HG02938 (cell line): ENCODE measurements at regions not wholly inside any gene's neighbourhood (a gene's known extent, or its start where the extent isn't known, plus 50 kb on each side); places are given as distances from the start of the nearest gene placed in this dataset.
"Not testable (repeated sequence)": the region's sequence is repeated elsewhere in the genome, so short reads cannot be mapped to it uniquely, and the experiment has no call there.

Experiments used
- ATAC-seq: cut with Tn5 transposase; IDR thresholded peaks from one replicate; pipeline ENCODE4 v1.9.1; 2021; ENCODE audit warnings: mild to moderate bottlenecking, moderate library complexity; ENCODE audit not compliant: unreplicated experiment

GRCh38 chr2:63692002-63692606, 103.3 kb downstream of the MDH1 start:
- ATAC-seq, result no peak

- no peak for ATAC-seq
Measured at GRCh38 chr2:63695583-63695982, 106.8 kb downstream of the MDH1 start.

- ATAC-seq, result no peak
Measured at GRCh38 chr2:63696496-63696895, 107.7 kb downstream of the MDH1 start.

GRCh38 chr2:63697160-63697559, 108.4 kb downstream of the MDH1 start:
- ATAC-seq, result no peak

GRCh38 chr2:63698786-63699548, 110.2 kb downstream of the MDH1 start:
- peak; percentile 65 for ATAC-seq

GRCh38 chr2:63699549-63699839, 110.7 kb downstream of the MDH1 start:
- ATAC-seq, result no peak

- ATAC-seq, result no peak
Measured at GRCh38 chr2:63700271-63700670, 111.5 kb downstream of the MDH1 start.

- ATAC-seq, result no peak
Measured at GRCh38 chr2:63701406-63701805, 112.6 kb downstream of the MDH1 start.

GRCh38 chr2:63706084-63706483, 117.3 kb downstream of the MDH1 start:
- ATAC-seq, result not testable (repeated sequence)

- ATAC-seq, result no peak
Measured at GRCh38 chr2:63710732-63711131, 122.0 kb downstream of the MDH1 start.

GRCh38 chr2:63712748-63713147, 124.0 kb downstream of the MDH1 start:
- no peak for ATAC-seq

- no peak for ATAC-seq
Measured at GRCh38 chr2:63716146-63716545, 125.5 kb upstream of the UGP2 start.

GRCh38 chr2:63719052-63719451, 122.6 kb upstream of the UGP2 start:
- no peak for ATAC-seq

- no peak for ATAC-seq
Measured at GRCh38 chr2:63721082-63721424, 120.6 kb upstream of the UGP2 start.

- not testable (repeated sequence) for ATAC-seq
Measured at GRCh38 chr2:63722284-63722683, 119.4 kb upstream of the UGP2 start.

GRCh38 chr2:63723709-63724108, 118.0 kb upstream of the UGP2 start:
- ATAC-seq, result no peak

GRCh38 chr2:63725212-63725611, 116.5 kb upstream of the UGP2 start:
- not testable (repeated sequence) for ATAC-seq

- ATAC-seq, result no peak
Measured at GRCh38 chr2:63729362-63729761, 112.3 kb upstream of the UGP2 start.

- no peak for ATAC-seq
Measured at GRCh38 chr2:63729831-63730230, 111.9 kb upstream of the UGP2 start.

- no peak for ATAC-seq
Measured at GRCh38 chr2:63734510-63734909, 107.2 kb upstream of the UGP2 start.

- no peak for ATAC-seq
Measured at GRCh38 chr2:63735263-63735662, 106.4 kb upstream of the UGP2 start.

GRCh38 chr2:63735931-63736330, 105.8 kb upstream of the UGP2 start:
- no peak for ATAC-seq

GRCh38 chr2:63736354-63736753, 105.3 kb upstream of the UGP2 start:
- ATAC-seq, result no peak
